Ectodermal cell (in vitro differentiated cells): ENCODE measurements at regions not wholly inside any gene's neighbourhood (a gene's known extent, or its start where the extent isn't known, plus 50 kb on each side); places are given as distances from the start of the nearest gene placed in this dataset.

Source experiments
- H3K27ac ChIP-seq: 2 replicates; pipeline ENCODE4 v1.7.0; 2013; ENCODE audit warnings: mild to moderate bottlenecking, low read depth, low read length; ENCODE audit not compliant: insufficient read depth, poor library complexity, severe bottlenecking
- H3K27me3 ChIP-seq: 2 replicates; pipeline ENCODE4 v1.7.0; 2013; ENCODE audit warnings: mild to moderate bottlenecking, low read length; ENCODE audit not compliant: insufficient read depth, control insufficient read depth, poor library complexity, severe bottlenecking
- H3K36me3 ChIP-seq: one replicate; pipeline ENCODE4 v1.7.0; 2013; ENCODE audit warnings: low read length; ENCODE audit not compliant: control insufficient read depth, insufficient read depth
- H3K4me1 ChIP-seq: one replicate; pipeline ENCODE4 v1.7.0; 2013; ENCODE audit warnings: low read length; ENCODE audit not compliant: control insufficient read depth, insufficient read depth
- H3K4me3 ChIP-seq: 2 replicates; pipeline ENCODE4 v1.7.0; 2013; ENCODE audit warnings: low read depth, low read length, control low read depth; ENCODE audit not compliant: insufficient read depth
- H3K9me3 ChIP-seq: 2 replicates; pipeline ENCODE4 v1.7.0; 2013; ENCODE audit warnings: mild to moderate bottlenecking, low read length, moderate library complexity; ENCODE audit not compliant: control insufficient read depth
- WGBS, 2 experiments: methylation state at CpG; one replicate each; pipeline ENCODE4 v1.1.7; 2013; ENCODE audit warnings: missing lambda C conversion rate in 2 of 2; 5-methylcytosine and 5-hydroxymethylcytosine counted together

DNA sequence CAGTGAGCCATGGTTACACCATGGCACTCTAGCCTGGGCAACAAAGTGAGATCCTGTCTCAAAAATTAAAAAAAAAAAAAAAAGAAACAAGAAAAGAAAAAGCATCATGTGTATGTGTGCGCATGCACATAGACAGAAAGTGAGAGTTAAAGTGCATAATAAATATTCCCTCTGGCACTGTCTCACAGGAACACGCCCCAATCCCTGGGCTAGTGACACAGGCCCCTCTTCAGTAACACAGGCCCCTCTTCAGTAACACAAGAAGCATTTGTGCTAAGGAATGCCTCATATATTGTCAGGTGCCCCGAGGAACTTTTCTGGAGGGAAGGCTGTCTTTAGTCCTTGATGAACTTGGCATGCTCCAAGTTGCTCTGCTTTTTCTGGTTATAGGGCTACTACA lies 57.5 kb downstream of the RPL27A start:
- Histone ChIP-seq H3K4me3 (no peak overlapping the region), H3K27ac (no peak overlapping the region), H3K36me3 (no peaks in the 10 kb centered on the region), H3K9me3 (no peaks in the 10 kb centered on the region), H3K27me3 (no peaks in the 10 kb centered on the region), H3K4me1 (no peaks in the 10 kb centered on the region)
- WGBS, 2 experiments = 96 to 97% methylated on average over 3 of the region's 3 CpGs

DNA sequence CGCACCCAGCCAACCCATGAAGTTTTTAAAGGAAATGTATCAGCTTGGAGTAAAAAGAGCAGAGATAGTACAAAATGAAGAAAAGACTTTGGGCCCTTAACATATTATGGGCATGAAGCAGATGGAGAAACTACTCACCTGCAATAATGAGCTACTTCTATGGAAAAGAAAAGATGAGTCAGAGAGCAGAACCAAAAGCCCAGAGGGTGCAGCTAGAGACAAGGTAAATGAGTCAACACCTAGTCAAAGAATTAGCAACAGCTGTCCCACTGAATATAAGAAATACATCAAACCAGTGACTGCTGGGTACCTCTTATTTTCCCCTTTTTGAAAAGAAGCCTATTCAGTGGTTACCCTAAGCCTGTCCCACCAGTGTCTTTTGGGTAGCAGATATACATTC lies 61.8 kb downstream of the RPL27A start:
- no peaks in the 10 kb centered on the region for H3K27me3 ChIP-seq
- no peak overlapping the region for H3K27ac ChIP-seq
- 92 to 96% methylated on average over 1 of the region's 1 CpG for WGBS, 2 experiments
- H3K4me3 ChIP-seq = no peak overlapping the region
- H3K9me3 ChIP-seq = no peaks in the 10 kb centered on the region
- peaks cover 3% of the 10 kb centered on the region for H3K36me3 ChIP-seq
- H3K4me1 ChIP-seq = no peaks in the 10 kb centered on the region

GRCh38 chr11:8745431-8746253 lies 63.0 kb downstream of the RPL27A start:
- Histone ChIP-seq H3K27ac (no peak overlapping the region), H3K9me3 (no peaks in the 10 kb centered on the region), H3K4me1 (no peaks in the 10 kb centered on the region), H3K4me3 (no peak overlapping the region), H3K27me3 (no peaks in the 10 kb centered on the region), H3K36me3 (peaks cover 3% of the 10 kb centered on the region)
- 87% methylated on average over 6 of the region's 6 CpGs for WGBS, 2 experiments

GRCh38 chr11:8746331-8746974 lies 63.9 kb downstream of the RPL27A start:
- Histone ChIP-seq H3K9me3 (no peaks in the 10 kb centered on the region), H3K36me3 (peaks cover 3% of the 10 kb centered on the region), H3K27me3 (no peaks in the 10 kb centered on the region), H3K4me3 (no peak overlapping the region), H3K4me1 (no peaks in the 10 kb centered on the region), H3K27ac (no peak overlapping the region)
- WGBS, 2 experiments = 78 to 92% methylated on average over 2 of the region's 2 CpGs

DNA sequence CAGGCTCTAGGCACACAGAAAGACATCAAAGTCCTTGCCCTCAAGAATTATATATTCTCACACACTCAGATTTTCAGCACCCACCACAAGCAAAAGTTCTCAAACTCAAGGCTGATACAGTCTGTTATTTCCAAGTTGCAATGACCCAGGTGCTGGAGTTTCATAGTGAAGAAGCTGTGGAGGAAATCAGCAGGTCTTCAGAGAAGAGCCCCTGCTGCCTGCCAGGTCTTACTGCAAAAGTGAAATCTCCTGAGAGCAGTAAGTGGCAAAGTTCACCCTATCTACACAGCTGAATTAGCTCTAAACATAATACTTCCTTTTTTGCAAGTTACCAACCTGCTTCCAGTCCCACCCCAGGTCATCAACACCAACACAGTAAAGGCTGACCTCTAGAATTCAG lies 64.6 kb downstream of the RPL27A start:
- Histone ChIP-seq H3K27ac (no peak overlapping the region), H3K4me3 (no peak overlapping the region), H3K4me1 (no peaks in the 10 kb centered on the region), H3K9me3 (no peaks in the 10 kb centered on the region), H3K36me3 (peaks cover 3% of the 10 kb centered on the region), H3K27me3 (no peaks in the 10 kb centered on the region)

DNA sequence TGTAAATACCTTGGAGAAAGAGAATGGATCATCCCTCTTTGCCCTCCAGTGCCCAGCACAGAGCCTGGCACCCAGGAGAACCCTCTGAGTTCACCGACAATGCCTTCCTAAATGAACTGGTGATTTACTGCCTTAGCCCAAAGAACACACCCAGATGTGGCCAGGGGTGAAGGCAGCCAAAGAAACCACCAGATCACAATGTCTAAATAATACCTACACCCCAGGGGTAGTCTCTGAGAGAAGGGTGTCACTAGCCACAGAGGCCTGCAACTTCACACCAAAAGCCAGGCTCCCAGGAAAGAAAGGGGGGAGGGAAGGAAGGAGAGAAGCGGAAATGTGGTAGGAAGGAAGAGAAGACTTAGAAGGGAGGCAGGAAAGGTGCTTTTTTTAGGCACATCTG lies 65.7 kb downstream of the RPL27A start:
- Histone ChIP-seq H3K27ac (no peak overlapping the region), H3K9me3 (no peaks in the 10 kb centered on the region), H3K4me1 (no peaks in the 10 kb centered on the region), H3K27me3 (no peaks in the 10 kb centered on the region), H3K4me3 (no peak overlapping the region), H3K36me3 (peaks cover 3% of the 10 kb centered on the region)
- 87 to 98% methylated on average over 2 of the region's 2 CpGs for WGBS, 2 experiments

DNA sequence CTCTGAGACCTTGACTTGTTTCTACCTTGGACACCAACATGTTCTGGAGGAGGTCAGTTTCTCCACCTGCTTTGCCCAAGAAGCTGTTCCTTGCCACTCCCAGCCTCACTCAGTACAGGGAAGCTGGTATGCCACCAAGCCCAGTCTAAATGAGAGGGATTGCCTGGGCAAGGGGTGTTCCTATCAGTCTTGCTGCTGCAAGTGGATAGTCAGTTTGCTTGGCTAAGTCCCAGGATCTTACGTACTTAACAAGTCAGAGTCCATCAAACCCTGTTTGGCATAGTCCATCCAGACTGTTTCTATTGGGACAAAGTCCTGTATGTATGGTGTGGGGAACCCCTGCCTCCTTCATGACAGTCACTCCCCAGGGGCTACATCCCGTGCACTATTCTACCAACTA lies 66.6 kb downstream of the RPL27A start:
- no peaks in the 10 kb centered on the region for H3K27me3 ChIP-seq
- no peaks in the 10 kb centered on the region for H3K9me3 ChIP-seq
- H3K4me3 ChIP-seq = no peak overlapping the region
- no peaks in the 10 kb centered on the region for H3K4me1 ChIP-seq
- WGBS, 2 experiments = 99 to 100% methylated on average over 2 of the region's 2 CpGs
- peaks cover 3% of the 10 kb centered on the region for H3K36me3 ChIP-seq
- no peak overlapping the region for H3K27ac ChIP-seq

DNA sequence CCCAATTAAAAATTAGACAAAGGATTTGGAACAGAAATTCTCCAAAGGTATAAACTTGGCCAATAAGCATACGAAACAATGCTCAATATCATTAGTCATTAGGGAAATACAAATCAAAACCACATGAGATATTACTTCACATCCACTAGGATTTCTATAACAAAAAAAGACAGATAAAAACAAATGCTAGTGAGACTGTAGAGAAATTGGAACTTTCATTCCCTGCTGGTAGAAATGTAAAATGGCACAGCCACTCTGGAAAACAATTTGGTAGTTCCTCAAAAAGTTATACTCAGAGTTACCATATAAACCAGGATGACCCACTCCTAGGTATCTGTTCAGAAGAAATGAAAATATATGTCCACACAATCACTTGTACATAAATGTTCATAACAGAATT lies 71.6 kb downstream of the RPL27A start:
- H3K36me3 ChIP-seq = no peaks in the 10 kb centered on the region
- peaks cover under 1% of the 10 kb centered on the region for H3K4me1 ChIP-seq
- WGBS, 2 experiments = 92 to 95% methylated on average over 1 of the region's 1 CpG
- H3K27me3 ChIP-seq = no peaks in the 10 kb centered on the region
- H3K27ac ChIP-seq = no peak overlapping the region
- H3K9me3 ChIP-seq = no peaks in the 10 kb centered on the region
- H3K4me3 ChIP-seq = no peak overlapping the region

GRCh38 chr11:8756201-8756600 lies 73.6 kb downstream of the RPL27A start:
- H3K4me3 ChIP-seq = no peak overlapping the region
- peaks cover 10% of the 10 kb centered on the region for H3K4me1 ChIP-seq
- 89 to 91% methylated on average over 1 of the region's 1 CpG for WGBS, 2 experiments
- no peaks in the 10 kb centered on the region for H3K27me3 ChIP-seq
- H3K36me3 ChIP-seq = no peaks in the 10 kb centered on the region
- H3K9me3 ChIP-seq = no peaks in the 10 kb centered on the region
- H3K27ac ChIP-seq = no peak overlapping the region

DNA sequence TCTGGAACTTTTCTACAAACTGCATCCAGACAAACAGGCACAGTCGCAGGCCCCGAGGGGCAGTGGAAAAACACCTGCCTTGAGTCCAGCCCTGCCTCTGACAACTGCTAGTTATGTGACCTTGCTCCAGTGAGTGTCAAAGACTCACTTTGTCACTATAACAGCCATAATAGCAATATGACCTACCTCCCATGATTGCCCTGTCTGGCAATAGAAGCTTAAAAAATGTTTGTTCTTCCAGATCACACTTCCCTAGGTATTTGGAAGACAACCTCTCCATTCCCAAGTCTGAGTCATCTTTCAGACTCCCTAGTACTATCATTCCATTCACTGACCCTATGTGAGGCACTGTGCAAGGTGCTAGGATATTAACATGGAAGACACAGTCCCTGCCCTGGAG lies 74.5 kb downstream of the RPL27A start:
- Histone ChIP-seq H3K27me3 (no peaks in the 10 kb centered on the region), H3K27ac (no peak overlapping the region), H3K9me3 (no peaks in the 10 kb centered on the region), H3K36me3 (no peaks in the 10 kb centered on the region), H3K4me3 (no peak overlapping the region), H3K4me1 (peaks cover 13% of the 10 kb centered on the region)
- WGBS, 2 experiments = 94 to 96% methylated on average over 2 of the region's 2 CpGs
